RCC 7860 (cell line): ENCODE measurements at regions not wholly inside any gene's neighbourhood (a gene's known extent, or its start where the extent isn't known, plus 50 kb on each side); places are given as distances from the start of the nearest gene placed in this dataset.

Experiments used
- DNase-seq: peaks from one replicate; pipeline ENCODE4 v3.0.0-alpha.2; 2015; ENCODE audit warnings: low spot score
- FAIRE-seq: peaks from 2 replicates; lab custom pipeline; 2012; peaks lifted over from hg19 to GRCh38; lab: Jason Lieb, UNC

DNA sequence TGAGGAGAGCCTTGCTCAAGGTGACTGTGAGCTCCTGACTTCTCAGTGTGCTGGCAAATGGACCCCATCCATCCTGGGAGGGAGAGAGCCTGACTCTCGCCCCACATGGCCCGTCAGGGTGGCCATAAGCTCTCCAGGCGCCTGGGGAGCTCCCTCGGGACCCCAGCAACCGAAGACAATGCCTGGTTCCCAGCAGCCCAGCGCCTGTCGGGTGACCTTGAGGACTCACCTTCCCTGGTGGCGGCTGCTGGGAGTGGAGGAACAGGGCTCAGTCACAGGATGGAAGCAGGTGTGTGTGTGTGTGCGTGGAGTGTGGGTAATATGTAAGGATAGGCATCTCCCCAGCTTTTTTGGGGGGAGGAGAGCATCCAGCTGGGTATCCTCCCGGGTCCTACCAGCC lies 190.3 kb downstream of the MELK start:
- DNase-seq, result no peak
- FAIRE-seq, result no peak

DNA sequence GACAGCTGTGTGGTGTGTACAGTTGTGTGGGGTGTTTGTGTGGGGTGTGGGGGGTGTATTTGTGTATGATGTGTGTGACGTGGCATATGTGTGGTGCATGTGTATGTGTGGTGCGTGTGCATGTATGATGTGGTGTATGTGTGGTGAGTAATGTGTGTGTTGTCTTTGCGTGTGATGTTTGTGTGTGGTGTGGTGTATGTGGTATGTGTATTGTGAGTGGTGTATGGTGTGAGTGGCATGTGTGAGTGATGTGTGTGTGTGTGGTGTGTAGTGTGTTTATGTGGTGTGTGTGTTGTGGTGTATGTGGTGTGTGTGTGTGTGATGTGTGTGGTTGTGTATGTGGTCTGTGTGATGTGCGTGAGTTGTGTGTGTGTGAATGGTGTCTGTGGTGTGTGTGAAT lies 191.1 kb downstream of the MELK start:
- no peak for FAIRE-seq
- no peak for DNase-seq

DNA sequence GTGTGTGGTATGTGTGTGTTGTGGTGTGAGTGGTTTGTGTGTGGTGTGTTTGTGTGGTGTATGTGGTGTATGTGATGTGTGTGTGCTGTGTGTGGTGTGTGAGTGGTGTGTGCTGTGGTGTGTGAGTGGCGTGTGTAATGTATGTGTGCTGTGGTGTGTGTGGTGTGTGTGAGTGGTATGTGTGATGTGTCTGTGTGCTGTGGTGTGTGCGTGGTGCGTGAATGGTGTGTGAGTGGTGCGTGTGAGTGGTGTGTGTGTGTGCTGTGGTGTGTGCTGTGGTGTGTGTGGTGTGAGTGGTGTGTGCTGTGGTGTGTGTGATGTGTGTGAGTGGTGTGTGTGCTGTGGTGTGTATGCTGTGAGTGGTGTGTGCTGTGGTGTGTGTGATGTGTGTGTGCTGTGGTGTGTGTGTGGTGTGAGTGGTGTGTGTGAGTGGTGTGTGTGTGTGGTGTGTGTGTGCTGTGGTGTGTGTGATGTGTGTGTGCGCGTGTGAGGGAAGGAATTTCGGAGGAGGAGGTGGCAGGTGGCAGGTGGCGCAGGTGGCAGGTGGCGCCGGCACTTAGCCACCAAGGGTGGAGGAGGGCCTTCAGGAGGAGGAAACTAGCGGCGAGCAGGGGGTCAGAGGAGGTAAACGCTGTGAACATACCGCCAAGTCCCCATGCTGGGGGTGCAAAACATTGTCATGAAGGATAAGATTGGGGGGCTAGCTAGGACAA lies 191.8 kb downstream of the MELK start:
- no peak for DNase-seq

DNA sequence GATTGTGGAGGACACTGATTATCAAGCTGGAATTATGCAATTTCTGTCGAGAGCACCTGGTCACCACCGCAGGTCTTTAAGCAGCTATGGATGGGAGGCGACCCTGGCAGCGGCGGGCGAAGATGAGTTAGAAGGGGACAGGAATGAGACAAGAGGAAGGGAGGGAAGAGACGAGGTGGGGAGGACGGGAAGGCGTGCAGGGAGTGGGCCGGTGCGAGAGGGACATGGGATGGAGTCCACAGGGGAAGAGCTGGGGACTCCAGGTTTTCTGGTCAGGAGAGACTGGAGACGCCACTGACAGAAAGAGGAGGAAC lies 192.3 kb downstream of the MELK start:
- FAIRE-seq (no peak), DNase-seq (no peak)

More for the DNA sequence above, 191.8 kb downstream of the MELK start:
- FAIRE-seq, result no peak

DNA sequence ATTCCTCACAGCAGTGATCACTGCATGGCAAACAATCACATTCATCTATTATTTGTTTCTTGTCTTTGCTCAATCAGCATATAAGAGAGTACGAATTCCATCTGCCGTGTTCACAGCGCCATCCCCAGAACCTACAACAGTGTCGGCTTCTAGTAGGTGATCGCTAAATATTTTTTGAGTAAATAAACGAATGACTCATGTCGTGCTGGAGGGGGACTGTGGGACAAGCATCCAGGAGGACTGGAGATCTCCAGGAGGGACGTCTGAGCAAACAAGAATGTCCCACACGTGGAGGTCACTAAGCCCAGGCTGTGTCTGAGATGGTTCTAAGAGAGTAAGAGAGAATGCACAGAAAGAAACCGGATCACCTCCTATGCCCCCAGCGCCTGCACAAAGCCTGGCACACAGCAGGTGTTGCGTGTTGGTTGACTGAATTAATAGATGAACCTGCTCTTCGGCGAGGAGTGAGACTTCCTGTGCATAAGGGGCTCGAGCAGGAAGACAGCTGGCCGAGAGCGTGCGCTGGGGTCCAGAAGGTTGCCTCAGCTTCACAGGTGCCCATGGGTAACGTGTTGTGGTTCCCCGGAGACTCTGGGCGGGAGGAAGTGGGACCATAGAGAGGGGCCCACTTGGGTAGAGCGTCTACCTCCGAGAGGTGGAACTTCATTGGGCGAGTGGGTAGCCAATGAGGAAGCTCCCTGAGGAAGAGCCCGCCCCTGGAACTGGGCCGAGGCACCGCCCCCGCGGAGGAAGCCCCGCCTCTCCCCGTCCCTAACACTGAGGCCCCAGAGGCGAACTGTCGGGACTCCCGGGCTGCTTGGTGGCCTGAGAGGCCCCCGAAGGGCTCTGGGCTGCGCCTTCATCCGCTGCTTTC lies 193.0 kb downstream of the MELK start:
- no peak for DNase-seq
- FAIRE-seq, result no peak

- FAIRE-seq, result no peak
- DNase-seq, result no peak
Measured at GRCh38 chr9:36768677-36769076, 196.0 kb downstream of the MELK start.

- DNase-seq, result no peak
- no peak for FAIRE-seq
Measured at GRCh38 chr9:36770025-36770424, 197.3 kb downstream of the MELK start.

- DNase-seq, result no peak
- FAIRE-seq, result no peak
Measured at GRCh38 chr9:36772449-36773403, 200.0 kb downstream of the MELK start.

- FAIRE-seq (no peak), DNase-seq (no peak)
Measured at GRCh38 chr9:36778682-36779081, 206.0 kb downstream of the MELK start.

DNA sequence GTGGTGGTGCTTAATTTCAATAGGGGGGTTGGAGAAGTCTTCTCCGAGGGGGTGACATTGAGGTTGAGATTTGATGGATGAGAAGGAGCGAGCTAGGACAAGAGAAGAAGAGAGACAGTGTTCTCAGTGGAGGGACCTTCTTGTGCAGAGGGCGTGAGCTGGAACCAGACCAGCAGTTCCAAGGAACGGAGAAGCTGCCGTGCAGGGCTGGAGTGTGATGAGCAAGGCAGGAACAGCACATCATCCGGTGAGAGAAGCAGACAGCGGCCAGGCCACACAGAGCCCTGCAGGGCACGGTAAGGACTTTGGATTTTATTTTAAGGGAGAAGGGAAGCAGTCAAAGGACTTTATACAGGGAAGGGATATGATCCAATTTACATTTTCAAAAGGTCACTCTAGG lies 206.9 kb downstream of the MELK start:
- FAIRE-seq (no peak), DNase-seq (no peak)

DNA sequence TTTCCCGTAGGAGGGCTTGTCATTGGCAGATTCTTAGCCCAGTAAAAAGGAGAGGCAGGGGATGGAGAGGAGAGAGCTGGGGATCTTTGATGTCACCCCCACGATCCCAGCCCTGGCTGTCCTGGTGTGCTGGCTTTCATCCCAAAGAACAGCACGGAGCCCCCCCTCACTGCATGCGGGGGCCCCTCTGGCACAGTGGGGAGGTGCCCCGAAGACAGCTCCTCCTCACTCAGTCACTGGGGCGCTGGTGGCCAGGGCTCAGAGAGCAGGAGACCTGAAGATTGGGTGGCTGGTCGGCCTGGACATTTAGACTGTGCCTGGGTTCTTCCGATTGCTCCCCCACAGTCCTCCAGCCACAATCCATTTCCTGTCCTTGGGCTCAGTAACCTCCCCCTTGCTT lies 207.5 kb downstream of the MELK start:
- no peak for FAIRE-seq
- no peak for DNase-seq

- DNase-seq (peak; percentile 18), FAIRE-seq (peak; percentile 32)
Measured at GRCh38 chr9:36781533-36781932, 208.8 kb downstream of the MELK start.
